Heart right ventricle (tissue), 16 donors: ENCODE measurements at regions not wholly inside any gene's neighbourhood (a gene's known extent, or its start where the extent isn't known, plus 50 kb on each side); places are given as distances from the start of the nearest gene placed in this dataset.

Experiments
- ATAC-seq, 8 donors: fragments of 200-7000 bp; cut with Tn5 transposase; one replicate each; pipeline ENCODE4 v1.9.1; 2020; ENCODE audit warnings: mild to moderate bottlenecking in 8 of 8, moderate library complexity in 8 of 8, moderate number of reproducible peaks in 1 of 8
- DNase-seq, 2 donors: peaks; one replicate each; pipeline ENCODE4 v3.0.0-alpha.2; 2020
- H3K27ac ChIP-seq, 10 donors: fragments of 200-600 bp; sonication (generic) in 2 of 10; one replicate each; pipeline versions ENCODE4 v1.5.0 to v1.8.0; 2020 to 2022; ENCODE audit warnings: mild to moderate bottlenecking in 3 of 10
- H3K27me3 ChIP-seq, 7 donors: fragments of 200-600 bp; one replicate each; pipeline ENCODE4 v1.8.0; 2021 to 2022; ENCODE audit warnings: mild to moderate bottlenecking in 2 of 7
- H3K36me3 ChIP-seq, 9 donors: fragments of 200-600 bp; sonication (generic) in 1 of 9; one replicate each; pipeline versions ENCODE4 v1.5.0 to v1.8.0; 2020 to 2022; ENCODE audit warnings: mild to moderate bottlenecking in 2 of 9
- H3K4me1 ChIP-seq, 9 donors: fragments of 200-600 bp; sonication (generic) in 1 of 9; one replicate each; pipeline versions ENCODE4 v1.5.0 to v1.8.0; 2020 to 2022; ENCODE audit warnings: mild to moderate bottlenecking in 4 of 9
- H3K4me3 ChIP-seq, 10 donors: fragments of 200-600 bp; sonication (generic) in 2 of 10; one replicate each; pipeline versions ENCODE4 v1.5.0 to v1.8.0; 2020 to 2022; ENCODE audit warnings: mild to moderate bottlenecking in 7 of 10, moderate library complexity in 2 of 10
- H3K9me3 ChIP-seq, 11 donors: fragments of 200-600 bp in 10 of 11; sonication (generic) in 2 of 11; one replicate each; pipeline versions ENCODE4 v1.5.0 to v1.8.0; 2013 to 2022; ENCODE audit warnings: mild to moderate bottlenecking in 2 of 11, control low read depth in 1 of 11, moderate library complexity in 1 of 11
- CTCF ChIP-seq, 9 donors: fragments of 200-600 bp; sonication (generic) in 2 of 9; IDR thresholded peaks; one replicate each; pipeline versions ENCODE4 v1.5.0 to v1.8.0; 2021 to 2022; ENCODE audit warnings: antibody characterized with exemption in 9 of 9, mild to moderate bottlenecking in 5 of 9, moderate library complexity in 1 of 9
- WGBS, 2 donors: extraction: QIAGEN DNeasy Blood & Tissue Kit; methylation state at CpG; one replicate each; pipeline ENCODE4 v1.1.7; 2013; ENCODE audit warnings: inconsistent platforms in 1 of 2; 5-methylcytosine and 5-hydroxymethylcytosine counted together
- intact Hi-C, 10 donors: fragments of 100-400 bp; cut with DNase I; formaldehyde crosslinking; loops; one replicate each; pipeline versions ENCODE4 v1.11.1 to v1.14.2; 2022
- donor health status: Arrhythmogenic right ventricular cardiomyopathy.
- donor health status: ischemic (EF 13 %, LVEDD 7.1; RV severe dilation, severe dysfunction).
- donor health status: healthy with polysubstance abuse.
- donor health status: DM: no; HTN: yes; CAD: no.
- donor health status: DM: no; HTN: no; CAD: no.
- donor health status: ischemic (EF 25% LVEDD 6.9; RV normal size, moderate dysfunction).
- donor health status: ischemic (EF 25% LVEDD 5.7; RV mildly dilated, moderate dysfunction).
- donor health status: healthy.
- donor health status: DM: yes; HTN: yes; CAD: no.
- donor health status: Ischemic cardiomyopathy.
- donor health status: ischemic (EF 35%, LVEDD 5.7; RV mildly dilated, moderate dysfunction).
- donor health status: nonischemic (EF 11% LVEDD 7.7; RV severe dilation, severe dysfunction).
- donor health status: DM: yes; HTN: yes; CAD: no.
- donor health status: PGD.
- donor health status: ischemic (EF 29% LVEDD 5.4; RV normal size, mild dysfunction).
- donor health status: nonischemic (EF 23%, LVEDD 6.1; RV moderate dilation, normal function).

DNA sequence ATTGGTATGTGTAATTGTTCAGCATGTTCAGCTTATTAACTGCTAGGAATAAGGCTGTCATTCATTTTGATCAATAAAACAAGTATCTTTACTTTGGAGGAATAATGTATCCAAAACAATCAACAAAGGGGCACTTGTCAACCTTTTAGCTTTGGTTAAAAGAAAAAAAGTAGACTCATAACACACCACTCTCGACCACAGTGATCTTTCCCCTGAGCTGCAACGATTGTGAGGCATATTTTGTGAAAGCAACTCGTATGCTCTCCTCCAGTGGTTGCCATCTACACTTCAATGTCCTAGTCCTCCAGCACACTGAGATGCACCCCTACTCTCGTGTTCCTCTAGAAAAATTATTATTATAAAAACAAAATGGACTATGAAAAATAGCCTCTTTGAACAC, 60.1 kb upstream of the PDE7B start:
- Histone ChIP-seq H3K4me3 (no peak overlapping the region), H3K9me3 (no peaks in the 10 kb centered on the region), H3K27ac (no peak overlapping the region), H3K27me3 (no peaks in the 10 kb centered on the region), H3K36me3 (no peaks in the 10 kb centered on the region), H3K4me1 (no peaks in the 10 kb centered on the region)
- no peak for DNase-seq
- intact Hi-C loops = no loop called here
- 87 to 88% methylated on average over 4 of the region's 4 CpGs for WGBS, 2 donors
- ATAC-seq = no peak
- no peak for TF ChIP-seq CTCF (IDR thresholded peaks at IDR 0.05)

- no peak overlapping the region for H3K4me3 ChIP-seq
- intact Hi-C loops = no loop called here
- no peaks in the 10 kb centered on the region for H3K27me3 ChIP-seq
- no peaks in the 10 kb centered on the region for H3K9me3 ChIP-seq
- DNase-seq (no peak), ATAC-seq (peak in 1 of 8 donors; percentile 41)
- no peaks in the 10 kb centered on the region for H3K4me1 ChIP-seq
- TF ChIP-seq CTCF (IDR thresholded peaks at IDR 0.05) = no peak
- H3K36me3 ChIP-seq = no peaks in the 10 kb centered on the region
- 66 to 67% methylated on average over 7 of the region's 7 CpGs for WGBS, 2 donors
- no peak overlapping the region for H3K27ac ChIP-seq
Observed at GRCh38 chr6:135796643-135797305, 54.7 kb upstream of the PDE7B start.

DNA sequence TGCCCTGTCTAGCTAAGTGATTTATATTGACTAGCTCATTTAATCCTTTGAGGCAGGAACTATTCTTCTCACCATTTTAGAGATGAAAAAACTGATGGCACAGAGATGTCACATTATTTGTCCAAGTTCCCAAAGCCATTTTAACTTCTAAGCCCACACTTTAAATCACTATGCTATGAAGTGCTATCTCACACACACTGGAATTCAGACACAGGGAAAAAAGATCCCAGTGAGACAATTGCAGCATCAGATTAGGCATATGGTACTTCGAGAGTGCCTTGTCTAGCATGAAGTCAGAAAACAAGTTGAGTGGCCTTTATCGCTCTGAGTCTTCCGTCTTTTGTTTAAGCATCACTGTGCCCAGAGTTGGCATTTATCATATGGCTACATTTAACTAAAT, 54.1 kb upstream of the PDE7B start:
- 53 to 71% methylated on average over 3 of the region's 3 CpGs for WGBS, 2 donors
- ATAC-seq (no peak), DNase-seq (no peak)
- H3K4me3 ChIP-seq = no peak overlapping the region
- H3K9me3 ChIP-seq = no peaks in the 10 kb centered on the region
- no peak for TF ChIP-seq CTCF (IDR thresholded peaks at IDR 0.05)
- no peaks in the 10 kb centered on the region for H3K36me3 ChIP-seq
- H3K27ac ChIP-seq = no peak overlapping the region
- H3K27me3 ChIP-seq = no peaks in the 10 kb centered on the region
- intact Hi-C loops = no loop called here
- no peaks in the 10 kb centered on the region for H3K4me1 ChIP-seq

GRCh38 chr6:135798751-135799515, 52.6 kb upstream of the PDE7B start:
- TF ChIP-seq CTCF (IDR thresholded peaks at IDR 0.05) = no peak
- ATAC-seq (no peak), DNase-seq (no peak)
- H3K9me3 ChIP-seq = no peaks in the 10 kb centered on the region
- H3K4me1 ChIP-seq = no peaks in the 10 kb centered on the region
- 80 to 85% methylated on average over 4 of the region's 4 CpGs for WGBS, 2 donors
- no peak overlapping the region for H3K4me3 ChIP-seq
- no peaks in the 10 kb centered on the region for H3K36me3 ChIP-seq
- intact Hi-C loops = no loop called here
- no peak overlapping the region for H3K27ac ChIP-seq
- no peaks in the 10 kb centered on the region for H3K27me3 ChIP-seq
